Mesenchymal stem cell (in vitro differentiated cells and primary cell): ENCODE measurements at regions not wholly inside any gene's neighbourhood (a gene's known extent, or its start where the extent isn't known, plus 50 kb on each side); places are given as distances from the start of the nearest gene placed in this dataset.

Experiments
- DNase-seq: peaks from one replicate; pipeline ENCODE4 v3.0.0-alpha.2; 2013
- H2AFZ ChIP-seq: one replicate; pipeline ENCODE4 v1.6.1; 2013; ENCODE audit warnings: low read depth, mild to moderate bottlenecking, control low read depth, inconsistent platforms, low read length, moderate library complexity
- H2AK5ac ChIP-seq: 2 replicates; pipeline ENCODE4 v1.6.1; 2013; ENCODE audit warnings: low read length, moderate library complexity, mild to moderate bottlenecking, inconsistent platforms; ENCODE audit not compliant: severe bottlenecking
- H2BK120ac ChIP-seq: one replicate; pipeline ENCODE4 v1.6.1; 2013; ENCODE audit warnings: low read depth, mild to moderate bottlenecking, inconsistent platforms, low read length, moderate library complexity
- H2BK12ac ChIP-seq, 2 experiments: one replicate each; pipeline ENCODE4 v1.6.1; 2013; ENCODE audit warnings: inconsistent platforms in 2 of 2, low read length in 2 of 2, mild to moderate bottlenecking in 2 of 2, moderate library complexity in 2 of 2, control low read depth in 1 of 2
- H2BK15ac ChIP-seq: one replicate; pipeline ENCODE4 v1.6.1; 2013; ENCODE audit warnings: mild to moderate bottlenecking, low read depth, inconsistent platforms; ENCODE audit not compliant: poor library complexity, severe bottlenecking
- H2BK5ac ChIP-seq: 2 replicates; pipeline ENCODE4 v1.6.1; 2013; ENCODE audit warnings: low read depth, mild to moderate bottlenecking, low read length, control low read depth, inconsistent platforms; ENCODE audit not compliant: poor library complexity, severe bottlenecking
- H3K14ac ChIP-seq, 2 experiments: one replicate each; pipeline ENCODE4 v1.6.1; 2013; ENCODE audit warnings: inconsistent platforms in 2 of 2, low read length in 2 of 2, control low read depth in 1 of 2, mild to moderate bottlenecking in 1 of 2, moderate library complexity in 1 of 2
- H3K18ac ChIP-seq, 2 experiments: one replicate each; pipeline ENCODE4 v1.6.1; 2013; ENCODE audit warnings: inconsistent platforms in 2 of 2, low read length in 2 of 2, control low read depth in 1 of 2, low read depth in 1 of 2, mild to moderate bottlenecking in 1 of 2
- H3K23ac ChIP-seq, 2 experiments: one replicate each; pipeline ENCODE4 v1.6.1; 2013; ENCODE audit warnings: inconsistent platforms in 2 of 2, low read length in 2 of 2, mild to moderate bottlenecking in 2 of 2, moderate library complexity in 2 of 2, control low read depth in 1 of 2
- H3K27ac ChIP-seq: 2 replicates; pipeline ENCODE4 v1.5.1; 2013; ENCODE audit warnings: mild to moderate bottlenecking, moderate library complexity, low read length, control low read depth, inconsistent platforms; ENCODE audit not compliant: poor library complexity, severe bottlenecking
- H3K27me3 ChIP-seq, 2 experiments: 2 replicates each; pipeline versions ENCODE4 v1.6.1 to v1.7.0; 2013; ENCODE audit warnings: low read length in 2 of 2, mild to moderate bottlenecking in 2 of 2, moderate library complexity in 2 of 2, control low read depth in 1 of 2, inconsistent platforms in 1 of 2; ENCODE audit not compliant: control insufficient read depth in 1 of 2, insufficient read depth in 1 of 2
- H3K36me3 ChIP-seq, 2 experiments: 2 replicates each; pipeline versions ENCODE4 v1.6.1 to v1.7.0; 2013; ENCODE audit warnings: low read length in 2 of 2, control low read depth in 1 of 2, inconsistent platforms in 1 of 2, low read depth in 1 of 2, mild to moderate bottlenecking in 1 of 2; ENCODE audit not compliant: insufficient read depth in 2 of 2, control insufficient read depth in 1 of 2
- H3K4ac ChIP-seq, 2 experiments: one replicate each; pipeline ENCODE4 v1.6.1; 2013; ENCODE audit warnings: inconsistent platforms in 2 of 2, low read length in 2 of 2, mild to moderate bottlenecking in 2 of 2, moderate library complexity in 2 of 2, control low read depth in 1 of 2, low read depth in 1 of 2
- H3K4me1 ChIP-seq: 2 replicates; pipeline ENCODE4 v1.6.1; 2013; ENCODE audit warnings: low read depth, low read length, control low read depth; ENCODE audit not compliant: control insufficient read depth, insufficient read depth
- H3K4me2 ChIP-seq: 2 replicates; pipeline ENCODE4 v1.6.1; 2013; ENCODE audit warnings: low read length, mild to moderate bottlenecking, inconsistent platforms; ENCODE audit not compliant: poor library complexity, severe bottlenecking
- H3K4me3 ChIP-seq, 2 experiments: 2 replicates each; pipeline versions ENCODE4 v1.5.1 to v1.7.0; 2013; ENCODE audit warnings: low read length in 2 of 2, mild to moderate bottlenecking in 2 of 2, control low read depth in 1 of 2, low read depth in 1 of 2; ENCODE audit not compliant: insufficient read depth in 1 of 2
- H3K79me1 ChIP-seq: replicated peaks from 2 replicates; pipeline ENCODE4 v1.6.1; 2013; ENCODE audit warnings: mild to moderate bottlenecking, control low read depth, low read length, inconsistent platforms; ENCODE audit not compliant: poor library complexity, severe bottlenecking
- H3K9ac ChIP-seq: 2 replicates; pipeline ENCODE4 v1.7.0; 2013; ENCODE audit warnings: mild to moderate bottlenecking, low read length, moderate library complexity
- H3K9me3 ChIP-seq: 2 replicates; pipeline ENCODE4 v1.7.0; 2013; ENCODE audit warnings: mild to moderate bottlenecking, low read length; ENCODE audit not compliant: control insufficient read depth
- H4K8ac ChIP-seq: one replicate; pipeline ENCODE4 v1.6.1; 2013; ENCODE audit warnings: inconsistent platforms, mild to moderate bottlenecking, low read length, moderate library complexity
- H4K91ac ChIP-seq: one replicate; pipeline ENCODE4 v1.6.1; 2013; ENCODE audit warnings: mild to moderate bottlenecking, low read length, inconsistent platforms
- WGBS: methylation state at CpG from one replicate; pipeline ENCODE4 v1.1.7; 2013; ENCODE audit warnings: mixed read lengths; 5-methylcytosine and 5-hydroxymethylcytosine counted together

DNA sequence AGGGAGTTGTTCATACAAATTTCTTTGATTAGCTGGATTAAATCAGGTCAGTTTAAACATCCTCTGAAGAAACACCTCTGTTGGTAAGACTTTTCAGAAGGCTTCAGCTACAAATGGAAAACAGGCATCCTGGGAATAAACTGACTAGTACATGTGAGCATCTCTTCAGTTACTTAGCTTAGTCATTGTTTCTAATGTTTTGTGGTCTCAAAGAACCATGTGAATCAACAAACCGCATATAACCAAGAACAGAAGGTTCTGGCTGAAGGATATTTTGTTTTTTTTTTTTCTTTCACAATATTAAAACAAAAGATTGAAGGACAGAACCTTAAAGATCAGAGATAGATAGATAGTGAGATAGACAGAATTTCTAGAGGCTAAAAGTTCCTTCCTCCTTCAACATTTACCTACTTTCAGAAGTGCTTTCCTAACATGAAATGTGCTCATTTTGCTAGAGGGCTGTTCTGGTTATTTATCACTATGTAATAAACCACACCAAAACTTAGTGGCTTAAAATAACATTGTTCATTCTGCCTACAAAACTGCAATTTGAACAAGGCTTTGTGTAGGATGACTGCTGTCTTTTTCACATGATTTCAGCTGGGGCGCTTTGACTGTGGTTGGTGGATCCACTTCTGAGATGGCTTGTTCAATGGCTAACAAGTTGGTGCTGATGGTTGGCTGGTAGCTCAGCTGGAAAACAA, 119.8 kb upstream of the PTGFR start:
- 76% methylated on average over 1 of the region's 2 CpGs for WGBS
- Histone ChIP-seq H3K27me3 (no peaks in the 10 kb centered on the region), H2AK5ac (no peak overlapping the region)

GRCh38 chr1:78373676-78374075, 117.1 kb upstream of the PTGFR start:
- Histone ChIP-seq H3K23ac (no peak overlapping the region), H3K9ac (no peak overlapping the region), H3K79me1 (no peaks in the 10 kb centered on the region), H3K18ac (no peak overlapping the region), H2BK15ac (no peak overlapping the region), H3K4me1 (no peaks in the 10 kb centered on the region), H4K91ac (no peak overlapping the region), H3K4me3 (no peak overlapping the region), H3K27ac (no peak overlapping the region), H2BK12ac (no peak overlapping the region), H2BK120ac (no peak overlapping the region), H2BK5ac (no peak overlapping the region), H3K14ac (no peak overlapping the region), H3K9me3 (no peaks in the 10 kb centered on the region), H3K36me3 (no peaks in the 10 kb centered on the region), H4K8ac (no peak overlapping the region), H2AK5ac (no peak overlapping the region), H2AFZ (no peak overlapping the region), H3K27me3 (no peaks in the 10 kb centered on the region), H3K4me2 (no peak overlapping the region), H3K4ac (no peak overlapping the region)
- DNase-seq: no peak
- WGBS: no CpG with 5 or more reads among the region's 1 CpG

More for the DNA sequence above, 119.8 kb upstream of the PTGFR start:
- no peak overlapping the region for H3K14ac ChIP-seq
- no peak overlapping the region for H3K18ac ChIP-seq
- H3K36me3 ChIP-seq: no peaks in the 10 kb centered on the region
- H4K91ac ChIP-seq: no peak overlapping the region
- H3K4me3 ChIP-seq: no peak overlapping the region
- no peak overlapping the region for H3K23ac ChIP-seq
- H2BK12ac ChIP-seq: no peak overlapping the region
- H2BK120ac ChIP-seq: no peak overlapping the region
- H2BK15ac ChIP-seq: no peak overlapping the region
- H3K4ac ChIP-seq: no peak overlapping the region
- peak overlapping the region; percentile 75 for H3K9ac ChIP-seq
- no peaks in the 10 kb centered on the region for H3K4me1 ChIP-seq
- no peak overlapping the region for H4K8ac ChIP-seq
- DNase-seq: no peak
- no peak overlapping the region for H3K4me2 ChIP-seq
- H3K9me3 ChIP-seq: no peaks in the 10 kb centered on the region
- H2BK5ac ChIP-seq: no peak overlapping the region
- no peak overlapping the region for H3K27ac ChIP-seq
- H3K79me1 ChIP-seq: no peaks in the 10 kb centered on the region
- no peak overlapping the region for H2AFZ ChIP-seq

DNA sequence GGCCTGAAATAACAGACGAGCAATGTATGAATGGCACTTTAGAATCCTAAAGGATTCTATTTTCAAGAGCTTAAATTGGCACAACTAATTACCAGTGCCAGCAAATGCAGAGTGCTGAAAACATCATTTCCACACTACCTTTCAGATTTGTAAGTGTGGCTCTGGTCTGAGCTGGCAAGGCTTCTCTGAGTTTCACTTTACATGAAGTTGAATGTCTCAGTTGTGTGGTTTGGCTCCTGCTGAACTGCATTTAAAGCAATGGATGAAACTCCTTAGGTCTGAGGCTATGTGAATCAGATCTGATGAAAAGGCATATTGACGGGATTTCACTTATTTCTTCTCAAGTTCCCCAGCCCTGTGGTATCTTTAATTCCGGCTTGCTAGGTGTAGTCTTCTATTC, 114.8 kb upstream of the PTGFR start:
- Histone ChIP-seq H3K79me1 (no peaks in the 10 kb centered on the region), H3K9me3 (no peaks in the 10 kb centered on the region), H3K18ac (no peak overlapping the region), H2AK5ac (no peak overlapping the region), H3K27me3 (no peaks in the 10 kb centered on the region), H3K36me3 (no peaks in the 10 kb centered on the region), H3K4me2 (no peak overlapping the region), H3K4me1 (no peaks in the 10 kb centered on the region), H2BK15ac (no peak overlapping the region), H2AFZ (no peak overlapping the region), H3K9ac (peak overlapping the region; percentile 48), H4K8ac (no peak overlapping the region), H3K14ac (no peak overlapping the region), H3K23ac (no peak overlapping the region), H2BK12ac (no peak overlapping the region), H2BK5ac (no peak overlapping the region), H3K4me3 (peak overlapping the region in 1 of 2 experiments; percentile 20), H4K91ac (no peak overlapping the region), H2BK120ac (no peak overlapping the region), H3K27ac (no peak overlapping the region), H3K4ac (no peak overlapping the region)
- 100% methylated on average over 1 of the region's 3 CpGs for WGBS
- DNase-seq: no peak

DNA sequence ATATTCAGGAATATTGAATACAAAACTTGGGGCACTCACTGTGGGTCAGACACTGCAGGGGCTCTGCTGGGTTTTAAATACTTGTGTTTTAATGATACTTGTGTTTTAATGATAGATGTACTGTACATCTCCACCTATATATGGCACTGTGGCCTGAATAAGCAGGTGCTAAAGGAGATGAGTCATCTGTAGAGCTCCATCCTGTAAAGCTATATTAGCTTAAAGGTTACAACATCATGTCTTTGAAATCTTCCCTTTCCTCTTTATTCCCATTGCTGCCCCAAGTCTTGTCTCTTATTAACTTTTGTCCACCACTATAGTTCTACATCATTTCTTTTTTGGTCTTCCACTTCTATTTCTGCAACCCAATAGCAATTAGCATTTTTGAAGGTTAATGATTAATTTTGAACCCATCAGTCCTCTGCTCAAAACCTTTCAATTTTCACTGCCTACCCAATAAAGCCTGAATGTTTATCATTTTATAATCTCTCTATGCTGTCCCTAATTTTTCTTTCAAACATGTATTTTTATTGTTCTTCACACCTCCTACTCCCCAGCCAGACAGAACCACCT, 113.3 kb upstream of the PTGFR start:
- H3K27ac ChIP-seq: no peak overlapping the region
- no peak overlapping the region for H3K14ac ChIP-seq
- H4K91ac ChIP-seq: no peak overlapping the region
- H2BK15ac ChIP-seq: no peak overlapping the region
- H3K18ac ChIP-seq: no peak overlapping the region
- H2BK5ac ChIP-seq: no peak overlapping the region
- no peak for DNase-seq
- no peak overlapping the region for H3K4me3 ChIP-seq
- no peak overlapping the region for H2AK5ac ChIP-seq
- no peak overlapping the region for H3K9ac ChIP-seq
- H4K8ac ChIP-seq: no peak overlapping the region
- no peaks in the 10 kb centered on the region for H3K36me3 ChIP-seq
- no peak overlapping the region for H3K4ac ChIP-seq
- no peak overlapping the region for H2BK12ac ChIP-seq
- H3K4me1 ChIP-seq: no peaks in the 10 kb centered on the region
- H3K79me1 ChIP-seq: no peaks in the 10 kb centered on the region
- H3K9me3 ChIP-seq: no peaks in the 10 kb centered on the region
- H3K23ac ChIP-seq: no peak overlapping the region
- no peaks in the 10 kb centered on the region for H3K27me3 ChIP-seq
- no peak overlapping the region for H3K4me2 ChIP-seq
- no peak overlapping the region for H2BK120ac ChIP-seq
- H2AFZ ChIP-seq: no peak overlapping the region
